ENCODE measurements at regions not wholly inside any gene's neighbourhood (a gene's known extent, or its start where the extent isn't known, plus 50 kb on each side); places are given as distances from the start of the nearest gene placed in this dataset.
"Not testable (repeated sequence)": the region's sequence is repeated elsewhere in the genome, so short reads cannot be mapped to it uniquely, and the experiment has no call there.

DNA sequence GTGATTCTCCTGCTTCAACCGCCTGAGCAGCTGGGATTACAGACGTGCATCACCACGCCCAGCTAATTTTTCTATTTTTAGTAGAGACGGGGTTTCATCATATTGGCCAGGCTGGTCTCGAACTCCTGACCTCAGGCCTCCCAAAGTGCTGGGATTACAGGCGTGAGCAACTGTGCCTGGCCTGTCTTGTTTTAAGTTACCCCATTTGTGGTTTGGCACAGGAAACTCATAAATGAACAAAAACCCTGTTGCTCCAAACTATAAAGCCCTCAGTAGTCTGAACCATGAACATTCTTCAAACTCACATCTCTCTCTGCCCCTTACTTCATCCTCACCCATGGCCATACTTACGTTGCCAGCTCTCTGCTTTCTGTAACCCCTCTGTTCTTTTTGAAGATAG is 61.7 kb downstream of the RHOU start:
- DNase-seq (ENCODE audit: low spot score in 2 of 2); H3K4me3 ChIP-seq (ENCODE audit: low read depth, poor library complexity, severe bottlenecking); intact Hi-C loops (cut with DNase I; ENCODE audit: low total_unique reads): not testable (repeated sequence)
- 85 to 87% methylated on average over 7 of the region's 7 CpGs for WGBS, 2 donors

- no peak for DNase-seq (ENCODE audit: low spot score in 2 of 2)
- intact Hi-C loops (cut with DNase I; ENCODE audit: low total_unique reads): no loop called here
- no peak for TF ChIP-seq POLR2A (IDR thresholded peaks at IDR 0.05)
- TF ChIP-seq, protein P1, sequence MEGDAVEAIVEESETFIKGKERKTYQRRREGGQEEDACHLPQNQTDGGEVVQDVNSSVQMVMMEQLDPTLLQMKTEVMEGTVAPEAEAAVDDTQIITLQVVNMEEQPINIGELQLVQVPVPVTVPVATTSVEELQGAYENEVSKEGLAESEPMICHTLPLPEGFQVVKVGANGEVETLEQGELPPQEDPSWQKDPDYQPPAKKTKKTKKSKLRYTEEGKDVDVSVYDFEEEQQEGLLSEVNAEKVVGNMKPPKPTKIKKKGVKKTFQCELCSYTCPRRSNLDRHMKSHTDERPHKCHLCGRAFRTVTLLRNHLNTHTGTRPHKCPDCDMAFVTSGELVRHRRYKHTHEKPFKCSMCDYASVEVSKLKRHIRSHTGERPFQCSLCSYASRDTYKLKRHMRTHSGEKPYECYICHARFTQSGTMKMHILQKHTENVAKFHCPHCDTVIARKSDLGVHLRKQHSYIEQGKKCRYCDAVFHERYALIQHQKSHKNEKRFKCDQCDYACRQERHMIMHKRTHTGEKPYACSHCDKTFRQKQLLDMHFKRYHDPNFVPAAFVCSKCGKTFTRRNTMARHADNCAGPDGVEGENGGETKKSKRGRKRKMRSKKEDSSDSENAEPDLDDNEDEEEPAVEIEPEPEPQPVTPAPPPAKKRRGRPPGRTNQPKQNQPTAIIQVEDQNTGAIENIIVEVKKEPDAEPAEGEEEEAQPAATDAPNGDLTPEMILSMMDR (IDR thresholded peaks at IDR 0.05): no peak
- H3K4me3 ChIP-seq (ENCODE audit: low read depth, poor library complexity, severe bottlenecking): no peak overlapping the region
- 68 to 77% methylated on average over 2 of the region's 2 CpGs for WGBS, 2 donors
Observed at GRCh38 chr1:228798035-228798434, 62.8 kb downstream of the RHOU start.

DNA sequence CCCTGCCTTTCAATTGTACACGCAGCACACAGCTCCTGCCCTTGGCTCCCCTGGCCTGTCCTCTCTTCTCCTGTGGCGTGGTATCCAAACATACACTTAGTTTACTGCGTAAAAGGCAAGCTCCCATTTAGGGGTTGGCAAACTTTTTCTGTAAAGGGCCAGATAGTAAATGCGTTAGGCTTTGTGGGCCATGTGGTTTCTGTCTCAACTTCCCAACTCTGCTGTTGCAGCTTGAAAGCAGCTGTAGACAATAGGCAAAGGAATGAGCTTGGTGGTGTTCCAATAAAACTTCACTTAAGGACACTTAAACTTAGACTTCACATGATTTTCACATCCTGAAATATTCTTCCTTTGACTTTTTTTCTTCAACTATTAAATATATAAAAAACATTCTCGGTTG is 63.3 kb downstream of the RHOU start:
- 74 to 78% methylated on average over 5 of the region's 5 CpGs for WGBS, 2 donors
- no peak for TF ChIP-seq POLR2A (IDR thresholded peaks at IDR 0.05)
- TF ChIP-seq, protein P1 (IDR thresholded peaks at IDR 0.05): no peak
- no peak for DNase-seq (ENCODE audit: low spot score in 2 of 2)
- intact Hi-C loops (cut with DNase I; ENCODE audit: low total_unique reads): no loop called here
- H3K4me3 ChIP-seq (ENCODE audit: low read depth, poor library complexity, severe bottlenecking): no peak overlapping the region

- DNase-seq (ENCODE audit: low spot score in 2 of 2): no peak
- H3K4me3 ChIP-seq (ENCODE audit: low read depth, poor library complexity, severe bottlenecking): no peak overlapping the region
- TF ChIP-seq, protein P1 (IDR thresholded peaks at IDR 0.05): no peak
- no peak for TF ChIP-seq POLR2A (IDR thresholded peaks at IDR 0.05)
- WGBS, 2 donors: 48 to 52% methylated on average over 3 of the region's 3 CpGs
- intact Hi-C loops (cut with DNase I; ENCODE audit: low total_unique reads): no loop called here
Observed at GRCh38 chr1:228799924-228800323, 64.6 kb downstream of the RHOU start.

GRCh38 chr1:228801068-228801467 is 65.8 kb downstream of the RHOU start:
- DNase-seq (ENCODE audit: low spot score in 2 of 2): no peak
- TF ChIP-seq, protein P1 (IDR thresholded peaks at IDR 0.05): no peak
- no peak for TF ChIP-seq POLR2A (IDR thresholded peaks at IDR 0.05)
- intact Hi-C loops (cut with DNase I; ENCODE audit: low total_unique reads): no loop called here
- no peak overlapping the region for H3K4me3 ChIP-seq (ENCODE audit: low read depth, poor library complexity, severe bottlenecking)

DNA sequence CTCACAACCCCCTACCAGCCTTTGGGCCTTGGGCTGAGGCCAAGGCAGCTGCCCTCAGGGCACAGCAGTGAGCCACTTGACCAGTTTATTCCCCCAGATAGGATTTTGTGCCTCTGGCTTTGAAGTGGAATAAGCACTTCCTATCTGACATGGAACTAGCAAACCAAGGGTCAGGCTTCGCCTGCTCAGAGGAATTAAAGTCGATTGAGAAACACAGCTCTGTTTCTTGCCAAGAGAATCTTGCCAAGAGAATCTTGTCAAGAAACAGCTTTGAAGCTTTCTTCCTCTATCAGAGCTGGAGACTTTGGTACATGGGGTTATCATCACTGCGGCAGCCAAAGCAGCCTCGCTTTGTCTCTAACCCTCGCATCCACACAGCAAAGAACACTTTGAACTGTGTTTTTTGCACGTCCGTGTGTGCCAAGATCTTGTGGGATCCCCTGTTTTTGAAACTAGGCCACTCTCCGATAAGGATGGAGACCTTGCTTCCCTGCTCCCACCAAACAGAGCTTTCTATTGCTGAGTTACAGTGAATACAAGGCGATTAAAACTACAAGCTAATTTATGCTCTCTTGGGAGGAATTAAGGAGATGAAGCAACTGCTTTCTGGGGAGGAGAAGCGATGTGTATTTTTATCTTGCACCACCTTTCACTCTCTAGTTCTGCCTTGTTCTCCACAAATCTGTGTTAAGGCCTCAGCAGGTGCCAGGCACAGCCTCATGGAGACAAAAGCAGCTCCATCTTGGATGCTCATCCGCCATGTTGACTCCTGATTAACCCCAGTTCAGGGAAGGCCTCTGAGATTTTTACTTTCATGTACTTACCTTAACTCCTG is 67.3 kb downstream of the RHOU start:
- 54 to 56% methylated on average over 11 of the region's 11 CpGs for WGBS, 2 donors
- intact Hi-C loops (cut with DNase I; ENCODE audit: low total_unique reads): no loop called here
- no peak for DNase-seq (ENCODE audit: low spot score in 2 of 2)
- no peak for TF ChIP-seq POLR2A (IDR thresholded peaks at IDR 0.05)
- TF ChIP-seq, protein P1 (IDR thresholded peaks at IDR 0.05): no peak
- no peak overlapping the region for H3K4me3 ChIP-seq (ENCODE audit: low read depth, poor library complexity, severe bottlenecking)
